Heart right ventricle (tissue), 16 donors: ENCODE measurements at regions not wholly inside any gene's neighbourhood (a gene's known extent, or its start where the extent isn't known, plus 50 kb on each side); places are given as distances from the start of the nearest gene placed in this dataset.

Experiments used
- ATAC-seq, 8 donors: fragments of 200-7000 bp; cut with Tn5 transposase; one replicate each; pipeline ENCODE4 v1.9.1; 2020; ENCODE audit warnings: mild to moderate bottlenecking in 8 of 8, moderate library complexity in 8 of 8, moderate number of reproducible peaks in 1 of 8
- DNase-seq, 2 donors: peaks; one replicate each; pipeline ENCODE4 v3.0.0-alpha.2; 2020
- H3K27ac ChIP-seq, 10 donors: fragments of 200-600 bp; sonication (generic) in 2 of 10; one replicate each; pipeline versions ENCODE4 v1.5.0 to v1.8.0; 2020 to 2022; ENCODE audit warnings: mild to moderate bottlenecking in 3 of 10
- H3K27me3 ChIP-seq, 7 donors: fragments of 200-600 bp; one replicate each; pipeline ENCODE4 v1.8.0; 2021 to 2022; ENCODE audit warnings: mild to moderate bottlenecking in 2 of 7
- H3K36me3 ChIP-seq, 9 donors: fragments of 200-600 bp; sonication (generic) in 1 of 9; one replicate each; pipeline versions ENCODE4 v1.5.0 to v1.8.0; 2020 to 2022; ENCODE audit warnings: mild to moderate bottlenecking in 2 of 9
- H3K4me1 ChIP-seq, 9 donors: fragments of 200-600 bp; sonication (generic) in 1 of 9; one replicate each; pipeline versions ENCODE4 v1.5.0 to v1.8.0; 2020 to 2022; ENCODE audit warnings: mild to moderate bottlenecking in 4 of 9
- H3K4me3 ChIP-seq, 10 donors: fragments of 200-600 bp; sonication (generic) in 2 of 10; one replicate each; pipeline versions ENCODE4 v1.5.0 to v1.8.0; 2020 to 2022; ENCODE audit warnings: mild to moderate bottlenecking in 7 of 10, moderate library complexity in 2 of 10
- H3K9me3 ChIP-seq, 11 donors: fragments of 200-600 bp in 10 of 11; sonication (generic) in 2 of 11; one replicate each; pipeline versions ENCODE4 v1.5.0 to v1.8.0; 2013 to 2022; ENCODE audit warnings: mild to moderate bottlenecking in 2 of 11, control low read depth in 1 of 11, moderate library complexity in 1 of 11
- WGBS, 2 donors: extraction: QIAGEN DNeasy Blood & Tissue Kit; methylation state at CpG; one replicate each; pipeline ENCODE4 v1.1.7; 2013; ENCODE audit warnings: inconsistent platforms in 1 of 2; 5-methylcytosine and 5-hydroxymethylcytosine counted together
- intact Hi-C, 10 donors: fragments of 100-400 bp; cut with DNase I; formaldehyde crosslinking; loops; one replicate each; pipeline versions ENCODE4 v1.11.1 to v1.14.2; 2022
- TF ChIP-seq, protein P1 (sequence below), 9 donors: fragments of 200-600 bp; sonication (generic) in 2 of 9; IDR thresholded peaks; one replicate each; pipeline versions ENCODE4 v1.5.0 to v1.8.0; 2021 to 2022; ENCODE audit warnings: antibody characterized with exemption in 9 of 9, mild to moderate bottlenecking in 5 of 9, moderate library complexity in 1 of 9
- donor health status: Arrhythmogenic right ventricular cardiomyopathy.
- donor health status: ischemic (EF 13 %, LVEDD 7.1; RV severe dilation, severe dysfunction).
- donor health status: healthy with polysubstance abuse.
- donor health status: DM: no; HTN: yes; CAD: no.
- donor health status: DM: no; HTN: no; CAD: no.
- donor health status: ischemic (EF 25% LVEDD 6.9; RV normal size, moderate dysfunction).
- donor health status: ischemic (EF 25% LVEDD 5.7; RV mildly dilated, moderate dysfunction).
- donor health status: healthy.
- donor health status: DM: yes; HTN: yes; CAD: no.
- donor health status: Ischemic cardiomyopathy.
- donor health status: ischemic (EF 35%, LVEDD 5.7; RV mildly dilated, moderate dysfunction).
- donor health status: nonischemic (EF 11% LVEDD 7.7; RV severe dilation, severe dysfunction).
- donor health status: DM: yes; HTN: yes; CAD: no.
- donor health status: PGD.
- donor health status: ischemic (EF 29% LVEDD 5.4; RV normal size, mild dysfunction).
- donor health status: nonischemic (EF 23%, LVEDD 6.1; RV moderate dilation, normal function).

DNA sequence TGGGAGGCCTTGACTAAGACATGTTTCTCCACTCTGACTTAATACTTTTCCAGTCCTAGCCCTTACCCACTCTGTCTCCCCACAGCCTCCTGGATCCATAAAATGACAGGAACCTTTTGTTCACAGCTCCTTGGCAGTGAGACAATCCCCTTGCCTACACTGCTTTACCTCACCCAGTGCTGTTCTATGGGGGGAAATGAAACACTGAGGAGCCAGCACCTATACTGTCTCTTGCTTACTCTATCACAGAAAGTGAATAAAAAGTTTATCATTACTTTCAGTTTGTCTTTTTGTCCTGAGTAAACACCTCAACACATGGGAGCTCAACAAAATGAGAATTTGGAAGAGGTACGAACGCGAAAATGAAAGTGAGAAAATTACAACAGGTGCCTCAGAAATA lies 127.2 kb upstream of the DAAM1 start:
- Histone ChIP-seq H3K9me3 (peaks cover 0 to 41% (median 18%) of the 10 kb centered on the region in 11 donors), H3K27me3 (no peaks in the 10 kb centered on the region), H3K36me3 (no peaks in the 10 kb centered on the region), H3K4me1 (no peaks in the 10 kb centered on the region), H3K27ac (no peak overlapping the region), H3K4me3 (no peak overlapping the region)
- TF ChIP-seq, protein P1, sequence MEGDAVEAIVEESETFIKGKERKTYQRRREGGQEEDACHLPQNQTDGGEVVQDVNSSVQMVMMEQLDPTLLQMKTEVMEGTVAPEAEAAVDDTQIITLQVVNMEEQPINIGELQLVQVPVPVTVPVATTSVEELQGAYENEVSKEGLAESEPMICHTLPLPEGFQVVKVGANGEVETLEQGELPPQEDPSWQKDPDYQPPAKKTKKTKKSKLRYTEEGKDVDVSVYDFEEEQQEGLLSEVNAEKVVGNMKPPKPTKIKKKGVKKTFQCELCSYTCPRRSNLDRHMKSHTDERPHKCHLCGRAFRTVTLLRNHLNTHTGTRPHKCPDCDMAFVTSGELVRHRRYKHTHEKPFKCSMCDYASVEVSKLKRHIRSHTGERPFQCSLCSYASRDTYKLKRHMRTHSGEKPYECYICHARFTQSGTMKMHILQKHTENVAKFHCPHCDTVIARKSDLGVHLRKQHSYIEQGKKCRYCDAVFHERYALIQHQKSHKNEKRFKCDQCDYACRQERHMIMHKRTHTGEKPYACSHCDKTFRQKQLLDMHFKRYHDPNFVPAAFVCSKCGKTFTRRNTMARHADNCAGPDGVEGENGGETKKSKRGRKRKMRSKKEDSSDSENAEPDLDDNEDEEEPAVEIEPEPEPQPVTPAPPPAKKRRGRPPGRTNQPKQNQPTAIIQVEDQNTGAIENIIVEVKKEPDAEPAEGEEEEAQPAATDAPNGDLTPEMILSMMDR (IDR thresholded peaks at IDR 0.05) = no peak
- WGBS, 2 donors = 63 to 66% methylated on average over 3 of the region's 3 CpGs
- intact Hi-C loops = loop anchor here in 1 of 10 donors (10.0 kb wide), 1 partner anchor 784 kb away; no protein-coding TSS in a partner anchor
- ATAC-seq (no peak), DNase-seq (no peak)

DNA sequence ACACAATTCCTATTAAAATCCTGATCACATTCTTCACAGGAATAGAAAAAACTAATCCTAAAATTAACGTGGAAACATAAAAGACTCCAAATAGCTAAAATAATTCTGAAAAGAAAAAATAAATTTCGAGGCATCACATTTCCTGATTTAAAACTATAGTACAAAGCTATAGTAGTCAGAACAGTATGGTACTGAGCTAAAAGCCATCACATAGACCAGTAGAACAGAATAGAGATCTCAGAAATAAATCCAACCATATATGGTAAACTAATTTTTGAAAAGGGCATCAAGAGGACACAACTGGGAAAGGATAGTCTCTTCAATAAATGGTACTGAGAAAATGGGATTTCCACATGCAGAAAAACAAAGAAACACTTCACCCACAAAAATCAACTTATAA lies 125.2 kb upstream of the DAAM1 start:
- H3K4me1 ChIP-seq = no peaks in the 10 kb centered on the region
- ATAC-seq = no peak
- H3K27me3 ChIP-seq = no peaks in the 10 kb centered on the region
- TF ChIP-seq, protein P1 (IDR thresholded peaks at IDR 0.05) = no peak
- intact Hi-C loops = loop anchor here in 1 of 10 donors (10.0 kb wide), 1 partner anchor 782 kb away; no protein-coding TSS in a partner anchor
- H3K9me3 ChIP-seq = peaks cover 0 to 41% (median 18%) of the 10 kb centered on the region in 11 donors
- no peak for DNase-seq
- H3K27ac ChIP-seq = no peak overlapping the region
- no peak overlapping the region for H3K4me3 ChIP-seq
- H3K36me3 ChIP-seq = no peaks in the 10 kb centered on the region
- WGBS, 2 donors = 73 to 78% methylated on average over 2 of the region's 2 CpGs

DNA sequence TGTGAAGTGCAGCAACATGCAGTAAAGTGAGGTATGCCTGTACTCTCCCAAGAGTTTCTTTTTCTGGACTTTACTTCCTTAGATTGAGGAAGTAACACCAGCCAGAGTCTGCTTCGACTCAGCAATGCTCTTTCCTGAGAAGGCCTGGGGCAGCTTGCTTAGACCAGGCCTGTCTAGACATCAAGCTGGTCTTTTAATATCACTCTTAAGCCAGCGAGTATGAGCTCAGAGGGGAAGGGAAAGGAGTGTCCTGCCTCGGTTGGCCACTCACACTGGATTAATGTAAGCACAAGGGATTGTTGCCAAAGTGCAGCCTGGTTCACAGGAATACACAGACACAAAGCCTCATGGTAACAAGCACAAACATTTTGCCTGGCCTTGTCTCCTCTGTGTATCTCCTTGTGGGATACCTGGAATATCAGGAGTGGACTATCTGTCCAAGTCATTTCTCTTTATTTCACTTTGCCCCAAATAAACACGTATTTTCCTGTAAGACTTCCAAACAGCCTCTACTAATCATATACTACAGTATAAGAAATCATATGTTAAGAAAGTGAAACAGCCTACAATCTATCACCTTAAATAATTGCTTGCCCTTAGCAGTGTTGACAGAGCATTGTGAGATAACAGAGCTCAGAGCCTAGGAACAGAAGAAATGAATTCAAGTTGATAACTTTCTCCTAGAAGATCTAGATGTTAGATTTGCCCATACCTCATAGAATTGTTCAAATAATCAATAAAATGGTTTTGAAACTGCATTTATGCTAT lies 121.2 kb upstream of the DAAM1 start:
- H3K27me3 ChIP-seq = peaks cover 0 to 5% (median 0%) of the 10 kb centered on the region in 7 donors
- intact Hi-C loops = loop anchor here in 1 of 10 donors (10.0 kb wide), 1 partner anchor 777 kb away; no protein-coding TSS in a partner anchor
- no peak overlapping the region for H3K27ac ChIP-seq
- no peak overlapping the region for H3K4me3 ChIP-seq
- WGBS, 2 donors = 34 to 36% methylated on average over 4 of the region's 4 CpGs
- H3K9me3 ChIP-seq = peaks cover 0 to 36% (median 15%) of the 10 kb centered on the region in 11 donors
- TF ChIP-seq, protein P1 (IDR thresholded peaks at IDR 0.05) = no peak
- DNase-seq (no peak), ATAC-seq (no peak)
- H3K36me3 ChIP-seq = no peaks in the 10 kb centered on the region
- H3K4me1 ChIP-seq = no peaks in the 10 kb centered on the region

DNA sequence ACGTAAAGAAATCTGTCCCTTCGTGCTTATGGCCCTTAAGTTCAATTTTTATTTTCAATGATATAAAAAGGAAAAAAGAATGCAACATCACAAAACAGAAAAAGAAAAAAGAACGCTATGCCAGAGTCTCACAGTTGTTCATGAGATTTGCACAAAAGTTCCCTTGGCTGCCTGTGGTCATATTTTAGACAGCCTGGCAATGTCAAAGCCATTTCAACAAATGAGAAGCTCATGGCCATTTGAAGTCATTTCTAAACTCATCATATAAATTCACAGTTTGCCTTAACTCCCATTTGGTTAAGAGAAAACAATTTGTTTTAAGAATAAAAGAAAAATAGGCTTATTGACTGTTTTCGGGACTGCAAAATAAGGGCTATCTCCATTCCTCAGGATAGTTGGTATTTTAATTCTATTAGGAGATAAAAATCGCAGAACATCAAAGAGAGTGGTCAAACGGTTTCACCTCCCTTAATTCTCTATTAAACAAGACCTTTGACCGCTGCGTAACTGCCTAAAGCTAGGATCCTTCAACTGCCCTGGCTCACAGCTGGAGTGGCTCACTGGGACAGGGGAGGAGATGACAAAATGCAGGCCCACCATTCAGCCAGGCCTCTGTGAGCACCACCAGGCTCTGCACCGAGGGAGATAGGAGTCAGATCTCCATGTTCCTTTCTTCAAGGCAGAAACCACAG lies 119.2 kb upstream of the DAAM1 start:
- H3K27ac ChIP-seq = no peak overlapping the region
- no peak for DNase-seq
- H3K9me3 ChIP-seq = peaks cover 0 to 16% (median 0%) of the 10 kb centered on the region in 11 donors
- H3K36me3 ChIP-seq = no peaks in the 10 kb centered on the region
- 76 to 79% methylated on average over 9 of the region's 9 CpGs for WGBS, 2 donors
- no peaks in the 10 kb centered on the region for H3K4me1 ChIP-seq
- H3K27me3 ChIP-seq = peaks cover 0 to 5% (median 0%) of the 10 kb centered on the region in 7 donors
- TF ChIP-seq, protein P1 (IDR thresholded peaks at IDR 0.05) = no peak
- ATAC-seq = no peak
- intact Hi-C loops = loop anchor here in 1 of 10 donors (10.0 kb wide), 1 partner anchor 775 kb away; no protein-coding TSS in a partner anchor
- H3K4me3 ChIP-seq = no peak overlapping the region
